ENCODE measurements at regions not wholly inside any gene's neighbourhood (a gene's known extent, or its start where the extent isn't known, plus 50 kb on each side); places are given as distances from the start of the nearest gene placed in this dataset.
A peak's percentile ranks its signal among the peaks of the same experiment; 100 is the strongest.

DNA sequence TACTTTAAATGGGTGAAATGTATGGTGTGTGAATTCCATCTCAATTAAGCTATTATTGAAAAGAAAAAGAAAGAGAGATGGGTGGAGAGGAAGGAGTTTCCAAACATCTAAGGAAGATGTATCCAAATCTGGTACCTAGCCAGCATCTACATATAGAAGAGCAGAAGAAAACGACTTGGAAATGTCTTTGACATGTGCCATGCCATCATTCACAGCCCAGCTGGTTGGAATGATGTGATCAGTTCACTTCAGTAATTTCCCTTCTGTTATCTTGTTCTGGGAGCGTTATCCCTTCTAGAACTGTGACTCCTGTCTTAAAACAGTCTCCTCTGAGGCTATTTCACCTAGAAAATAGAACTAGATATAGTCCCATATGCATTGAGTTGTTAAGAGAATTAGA is 312.8 kb upstream of the GYPC start:
- no peak for DNase-seq (ENCODE audit: low read depth)
- TF ChIP-seq MYC (IDR thresholded peaks at IDR 0.05; ENCODE audit: low read depth, low read length), result no peak
- TF ChIP-seq POLR2A (IDR thresholded peaks at IDR 0.05; ENCODE audit: extremely low read depth, insufficient read length), result no peak
- TF ChIP-seq, protein P1, sequence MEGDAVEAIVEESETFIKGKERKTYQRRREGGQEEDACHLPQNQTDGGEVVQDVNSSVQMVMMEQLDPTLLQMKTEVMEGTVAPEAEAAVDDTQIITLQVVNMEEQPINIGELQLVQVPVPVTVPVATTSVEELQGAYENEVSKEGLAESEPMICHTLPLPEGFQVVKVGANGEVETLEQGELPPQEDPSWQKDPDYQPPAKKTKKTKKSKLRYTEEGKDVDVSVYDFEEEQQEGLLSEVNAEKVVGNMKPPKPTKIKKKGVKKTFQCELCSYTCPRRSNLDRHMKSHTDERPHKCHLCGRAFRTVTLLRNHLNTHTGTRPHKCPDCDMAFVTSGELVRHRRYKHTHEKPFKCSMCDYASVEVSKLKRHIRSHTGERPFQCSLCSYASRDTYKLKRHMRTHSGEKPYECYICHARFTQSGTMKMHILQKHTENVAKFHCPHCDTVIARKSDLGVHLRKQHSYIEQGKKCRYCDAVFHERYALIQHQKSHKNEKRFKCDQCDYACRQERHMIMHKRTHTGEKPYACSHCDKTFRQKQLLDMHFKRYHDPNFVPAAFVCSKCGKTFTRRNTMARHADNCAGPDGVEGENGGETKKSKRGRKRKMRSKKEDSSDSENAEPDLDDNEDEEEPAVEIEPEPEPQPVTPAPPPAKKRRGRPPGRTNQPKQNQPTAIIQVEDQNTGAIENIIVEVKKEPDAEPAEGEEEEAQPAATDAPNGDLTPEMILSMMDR (IDR thresholded peaks at IDR 0.05; ENCODE audit: low read depth, low read length), result no peak
- TF ChIP-seq, protein P2, sequence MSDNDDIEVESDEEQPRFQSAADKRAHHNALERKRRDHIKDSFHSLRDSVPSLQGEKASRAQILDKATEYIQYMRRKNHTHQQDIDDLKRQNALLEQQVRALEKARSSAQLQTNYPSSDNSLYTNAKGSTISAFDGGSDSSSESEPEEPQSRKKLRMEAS (IDR thresholded peaks at IDR 0.05; ENCODE audit: low read depth, low read length), result no peak
- H3K4me3 ChIP-seq (ENCODE audit: low read depth, low read length), result no peak overlapping the region

DNA sequence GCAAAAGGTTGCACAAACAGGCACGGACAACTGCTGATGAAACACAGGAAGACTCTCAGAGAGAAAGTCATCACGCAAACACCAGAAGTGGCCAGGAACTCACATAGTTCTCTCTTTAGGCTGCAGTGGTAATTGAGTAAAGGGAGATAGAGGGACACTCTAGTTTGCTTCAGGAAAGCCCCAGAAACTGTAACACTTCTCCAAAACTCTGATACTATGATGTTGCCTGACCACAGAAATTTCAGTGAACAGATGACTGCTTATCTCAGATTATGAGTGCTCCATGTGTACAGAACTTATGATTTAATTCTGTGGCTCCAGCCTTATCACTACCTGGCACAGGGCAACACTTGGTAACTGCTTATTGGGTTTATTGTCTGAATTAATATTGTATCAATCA is 311.5 kb upstream of the GYPC start:
- H3K4me3 ChIP-seq (ENCODE audit: low read depth, low read length), result no peak overlapping the region
- no peak for TF ChIP-seq POLR2A (IDR thresholded peaks at IDR 0.05; ENCODE audit: extremely low read depth, insufficient read length)
- DNase-seq (ENCODE audit: low read depth), result peak; percentile 4

DNA sequence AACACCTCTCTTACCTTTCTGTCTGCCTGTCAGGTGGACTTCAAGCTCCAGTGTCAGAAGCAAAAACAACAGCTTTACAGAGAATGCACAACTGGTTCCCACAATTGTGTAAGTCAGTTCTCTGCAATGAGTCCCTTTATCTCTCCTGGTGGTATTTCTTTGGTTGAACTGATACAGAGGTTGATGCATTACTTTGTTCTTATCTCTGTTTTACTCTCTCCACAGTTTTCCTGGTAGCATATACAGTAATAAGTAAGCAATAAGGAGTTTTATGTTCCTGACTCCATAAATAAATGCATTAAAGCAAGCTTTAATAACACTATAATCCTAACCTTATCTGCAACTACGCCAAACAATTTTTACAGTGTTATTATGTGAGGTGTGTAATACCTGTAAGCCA is 310.3 kb upstream of the GYPC start:
- TF ChIP-seq, protein P1 (IDR thresholded peaks at IDR 0.05; ENCODE audit: low read depth, low read length), result no peak
- TF ChIP-seq MYC (IDR thresholded peaks at IDR 0.05; ENCODE audit: low read depth, low read length) (no peak), POLR2A (IDR thresholded peaks at IDR 0.05; ENCODE audit: extremely low read depth, insufficient read length) (no peak)
- TF ChIP-seq, protein P2 (IDR thresholded peaks at IDR 0.05; ENCODE audit: low read depth, low read length), result no peak

DNA sequence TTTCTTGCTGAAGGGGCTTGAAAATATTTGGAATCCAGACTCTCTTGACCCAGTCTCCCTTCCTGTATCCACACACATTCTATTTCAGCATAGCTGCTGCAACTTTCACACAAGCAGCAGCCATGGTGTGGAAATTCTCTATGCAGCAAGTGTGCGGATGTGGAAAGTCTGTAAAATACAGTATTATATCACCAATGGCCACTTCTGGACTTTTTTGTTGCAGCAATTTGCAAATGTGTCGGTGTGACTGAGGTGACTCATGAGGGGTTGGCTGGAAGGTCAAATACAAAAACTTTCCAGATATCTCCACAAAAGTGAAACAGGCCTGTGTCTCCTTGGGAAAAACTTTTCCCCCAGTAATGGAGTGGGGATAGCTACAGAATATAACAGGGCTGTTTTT is 299.3 kb upstream of the GYPC start:
- H3K4me3 ChIP-seq (ENCODE audit: low read depth, low read length), result no peak overlapping the region

More for the DNA sequence above, 310.3 kb upstream of the GYPC start:
- no peak overlapping the region for H3K4me3 ChIP-seq (ENCODE audit: low read depth, low read length)
- DNase-seq (ENCODE audit: low read depth), result no peak

DNA sequence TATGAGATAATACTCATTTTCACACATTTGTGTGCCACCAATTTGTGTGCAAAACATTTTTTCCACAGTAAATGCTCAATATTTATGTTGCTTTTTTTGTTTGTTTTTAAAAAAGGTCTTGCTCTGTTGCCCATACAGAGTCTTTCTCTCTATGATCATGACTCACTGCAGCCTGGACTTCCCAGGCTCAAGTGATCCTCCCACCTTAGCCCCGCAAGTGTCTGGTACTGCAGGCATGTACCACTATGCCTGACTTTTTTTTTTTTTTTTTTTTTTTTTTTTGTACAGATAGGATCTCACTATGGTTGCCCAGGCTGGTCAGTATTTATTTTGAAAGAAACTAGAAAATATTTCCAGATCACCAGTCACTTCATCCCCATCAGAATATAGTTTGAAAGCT is 297.8 kb upstream of the GYPC start:
- H3K4me3 ChIP-seq (ENCODE audit: low read depth, low read length), result no peak overlapping the region
- no peak for DNase-seq (ENCODE audit: low read depth)
- no peak for TF ChIP-seq MYC (IDR thresholded peaks at IDR 0.05; ENCODE audit: low read depth, low read length)
- TF ChIP-seq, protein P2 (IDR thresholded peaks at IDR 0.05; ENCODE audit: low read depth, low read length), result no peak
- TF ChIP-seq, protein P1 (IDR thresholded peaks at IDR 0.05; ENCODE audit: low read depth, low read length), result no peak
- no peak for TF ChIP-seq POLR2A (IDR thresholded peaks at IDR 0.05; ENCODE audit: extremely low read depth, insufficient read length)

More for the DNA sequence above, 299.3 kb upstream of the GYPC start:
- no peak for DNase-seq (ENCODE audit: low read depth)
- TF ChIP-seq MYC (IDR thresholded peaks at IDR 0.05; ENCODE audit: low read depth, low read length) (no peak), POLR2A (IDR thresholded peaks at IDR 0.05; ENCODE audit: extremely low read depth, insufficient read length) (no peak)
- TF ChIP-seq, protein P1 (IDR thresholded peaks at IDR 0.05; ENCODE audit: low read depth, low read length), result no peak
- TF ChIP-seq, protein P2 (IDR thresholded peaks at IDR 0.05; ENCODE audit: low read depth, low read length), result no peak

DNA sequence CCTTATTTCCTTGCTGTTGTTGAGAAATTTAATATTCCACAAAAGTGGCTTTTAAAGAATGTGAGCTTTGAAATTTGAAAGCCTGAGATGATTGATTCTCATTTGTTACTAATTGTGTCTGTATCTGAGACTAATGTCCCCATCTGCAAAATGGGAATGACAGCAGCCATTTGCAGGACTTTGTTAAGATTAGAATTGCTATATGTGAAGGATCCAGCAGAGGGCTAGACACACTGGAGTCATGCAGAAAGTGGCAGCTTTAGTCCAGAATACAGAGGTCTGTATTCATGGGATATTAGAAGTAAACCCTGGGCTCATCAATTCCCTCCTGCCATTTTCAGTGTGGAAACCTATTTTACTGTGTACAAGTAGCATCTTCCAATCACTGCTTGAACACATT is 296.5 kb upstream of the GYPC start:
- DNase-seq (ENCODE audit: low read depth), result peak; percentile 35
- no peak for TF ChIP-seq MYC (IDR thresholded peaks at IDR 0.05; ENCODE audit: low read depth, low read length)
- TF ChIP-seq, protein P1 (IDR thresholded peaks at IDR 0.05; ENCODE audit: low read depth, low read length), result peak; percentile 38

More for the DNA sequence above, 296.5 kb upstream of the GYPC start:
- H3K4me3 ChIP-seq (ENCODE audit: low read depth, low read length), result no peak overlapping the region

Data from NB4 (cell line).